Endothelial cell (in vitro differentiated cells): ENCODE measurements at regions not wholly inside any gene's neighbourhood (a gene's known extent, or its start where the extent isn't known, plus 50 kb on each side); places are given as distances from the start of the nearest gene placed in this dataset.

Experiments
- DNase-seq: peaks from one replicate; pipeline ENCODE4 v3.0.0; 2021; ENCODE audit warnings: low spot score
- H3K27ac Mint-ChIP-seq: one replicate; pipeline ENCODE4 v1.8.0; 2021; ENCODE audit warnings: mixed read lengths, inconsistent platforms; ENCODE audit not compliant: unreplicated experiment
- H3K27me3 Mint-ChIP-seq: one replicate; pipeline ENCODE4 v1.8.0; 2021; ENCODE audit warnings: mild to moderate bottlenecking, moderate library complexity, mixed read lengths, inconsistent platforms; ENCODE audit not compliant: unreplicated experiment
- H3K36me3 Mint-ChIP-seq: one replicate; pipeline ENCODE4 v1.8.0; 2021; ENCODE audit warnings: mild to moderate bottlenecking, low read depth, mixed read lengths, inconsistent platforms; ENCODE audit not compliant: unreplicated experiment
- H3K4me1 Mint-ChIP-seq: one replicate; pipeline ENCODE4 v1.8.0; 2021; ENCODE audit warnings: mild to moderate bottlenecking, mixed read lengths, inconsistent platforms; ENCODE audit not compliant: unreplicated experiment
- H3K4me3 Mint-ChIP-seq: one replicate; pipeline ENCODE4 v1.8.0; 2021; ENCODE audit warnings: mild to moderate bottlenecking, mixed read lengths, inconsistent platforms; ENCODE audit not compliant: unreplicated experiment
- H3K9me3 Mint-ChIP-seq: one replicate; pipeline ENCODE4 v1.8.0; 2021; ENCODE audit warnings: mixed read lengths, inconsistent platforms; ENCODE audit not compliant: unreplicated experiment
- TF ChIP-seq, protein P1 (sequence below): fragments of 200-600 bp; sonication (generic); IDR thresholded peaks from one replicate; pipeline ENCODE4 v1.5.0; 2021; ENCODE audit warnings: antibody characterized with exemption; ENCODE audit not compliant: unreplicated experiment

DNA sequence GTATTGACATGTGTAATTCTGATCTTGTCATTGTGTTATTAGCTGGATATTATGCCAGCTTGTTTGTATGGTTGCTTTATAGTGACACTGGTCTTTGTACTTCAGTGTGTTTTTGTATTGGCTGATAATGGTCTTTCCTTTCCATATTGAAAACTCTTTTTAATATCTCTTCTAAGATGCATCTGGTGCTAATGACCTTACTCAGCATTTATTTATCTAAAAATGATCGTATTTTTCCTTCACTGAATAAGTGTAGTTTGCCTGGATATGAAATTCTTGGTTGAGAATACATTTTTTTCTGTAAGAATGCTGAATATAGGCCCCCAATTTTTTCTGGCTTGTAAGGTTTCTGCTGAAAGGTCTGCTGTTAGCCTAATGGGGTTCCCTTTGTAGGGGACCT, 465.5 kb upstream of the TMPRSS15 start:
- no peaks in the 10 kb centered on the region for H3K9me3 Mint-ChIP-seq
- no peak for DNase-seq
- no peaks in the 10 kb centered on the region for H3K27me3 Mint-ChIP-seq
- no peak overlapping the region for H3K27ac Mint-ChIP-seq
- H3K4me1 Mint-ChIP-seq, result no peaks in the 10 kb centered on the region
- TF ChIP-seq, protein P1, sequence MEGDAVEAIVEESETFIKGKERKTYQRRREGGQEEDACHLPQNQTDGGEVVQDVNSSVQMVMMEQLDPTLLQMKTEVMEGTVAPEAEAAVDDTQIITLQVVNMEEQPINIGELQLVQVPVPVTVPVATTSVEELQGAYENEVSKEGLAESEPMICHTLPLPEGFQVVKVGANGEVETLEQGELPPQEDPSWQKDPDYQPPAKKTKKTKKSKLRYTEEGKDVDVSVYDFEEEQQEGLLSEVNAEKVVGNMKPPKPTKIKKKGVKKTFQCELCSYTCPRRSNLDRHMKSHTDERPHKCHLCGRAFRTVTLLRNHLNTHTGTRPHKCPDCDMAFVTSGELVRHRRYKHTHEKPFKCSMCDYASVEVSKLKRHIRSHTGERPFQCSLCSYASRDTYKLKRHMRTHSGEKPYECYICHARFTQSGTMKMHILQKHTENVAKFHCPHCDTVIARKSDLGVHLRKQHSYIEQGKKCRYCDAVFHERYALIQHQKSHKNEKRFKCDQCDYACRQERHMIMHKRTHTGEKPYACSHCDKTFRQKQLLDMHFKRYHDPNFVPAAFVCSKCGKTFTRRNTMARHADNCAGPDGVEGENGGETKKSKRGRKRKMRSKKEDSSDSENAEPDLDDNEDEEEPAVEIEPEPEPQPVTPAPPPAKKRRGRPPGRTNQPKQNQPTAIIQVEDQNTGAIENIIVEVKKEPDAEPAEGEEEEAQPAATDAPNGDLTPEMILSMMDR, result no peak
- no peaks in the 10 kb centered on the region for H3K36me3 Mint-ChIP-seq
- H3K4me3 Mint-ChIP-seq, result no peak overlapping the region

DNA sequence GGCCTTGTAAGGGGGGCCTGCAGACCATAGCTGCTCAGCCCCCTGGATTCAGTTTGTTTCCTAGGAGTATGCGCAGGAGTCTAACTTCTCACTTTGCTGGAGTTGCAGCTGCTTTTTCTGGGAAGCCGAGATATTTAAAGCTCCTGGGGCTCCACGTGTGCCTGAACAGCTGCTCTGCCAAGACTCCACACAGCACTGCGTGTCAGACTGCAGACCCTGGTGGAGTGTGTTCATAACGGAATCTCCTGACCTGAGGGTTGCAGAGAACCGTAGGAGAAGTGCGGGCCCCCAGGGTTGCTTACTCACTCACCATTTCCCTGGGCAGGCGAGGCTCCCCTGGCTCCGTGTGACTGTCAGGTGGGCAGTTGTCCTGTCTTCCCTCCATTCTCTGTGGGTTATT, 474.3 kb upstream of the TMPRSS15 start:
- no peaks in the 10 kb centered on the region for H3K4me1 Mint-ChIP-seq
- H3K36me3 Mint-ChIP-seq, result peaks cover 9% of the 10 kb centered on the region
- peaks cover 14% of the 10 kb centered on the region for H3K9me3 Mint-ChIP-seq
- peaks cover 9% of the 10 kb centered on the region for H3K27me3 Mint-ChIP-seq
- TF ChIP-seq, protein P1, result no peak
- no peak overlapping the region for H3K27ac Mint-ChIP-seq
- H3K4me3 Mint-ChIP-seq, result no peak overlapping the region
- no peak for DNase-seq

DNA sequence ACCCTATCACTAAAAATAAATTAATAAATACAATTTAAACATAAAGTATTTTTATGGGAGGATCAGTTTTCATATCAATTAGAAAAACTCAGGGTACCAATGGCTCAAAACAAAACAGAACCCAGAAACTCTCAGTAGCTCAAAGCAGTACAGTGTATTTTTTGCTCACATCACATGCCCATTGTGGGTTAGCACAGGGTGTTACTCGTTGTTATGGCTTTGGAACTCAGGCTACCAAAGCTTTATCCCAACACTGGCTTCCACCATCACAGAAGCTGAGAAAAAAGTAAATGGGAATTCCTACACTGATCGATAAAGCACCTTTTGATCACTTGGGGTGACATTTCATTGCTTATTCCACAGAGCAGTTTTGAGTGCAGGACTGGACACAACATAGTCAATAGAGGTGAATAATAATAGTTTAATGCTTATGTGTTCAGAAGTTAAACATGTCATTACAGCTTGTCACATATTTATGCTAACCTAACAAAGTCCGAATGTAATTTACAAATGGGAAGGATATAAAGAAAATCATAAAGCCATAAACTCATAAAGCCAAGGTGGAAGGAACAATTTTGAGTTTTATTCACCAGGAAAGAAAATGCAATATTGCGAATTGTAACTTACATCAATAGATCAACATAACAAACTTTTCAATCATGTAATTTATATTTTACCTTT, 484.5 kb upstream of the TMPRSS15 start:
- no peak for DNase-seq
- Mint-ChIP-seq H3K4me3 (no peak overlapping the region), H3K27ac (no peak overlapping the region), H3K4me1 (peaks cover 3% of the 10 kb centered on the region), H3K27me3 (no peaks in the 10 kb centered on the region), H3K9me3 (no peaks in the 10 kb centered on the region), H3K36me3 (no peaks in the 10 kb centered on the region)
- TF ChIP-seq, protein P1, result no peak

DNA sequence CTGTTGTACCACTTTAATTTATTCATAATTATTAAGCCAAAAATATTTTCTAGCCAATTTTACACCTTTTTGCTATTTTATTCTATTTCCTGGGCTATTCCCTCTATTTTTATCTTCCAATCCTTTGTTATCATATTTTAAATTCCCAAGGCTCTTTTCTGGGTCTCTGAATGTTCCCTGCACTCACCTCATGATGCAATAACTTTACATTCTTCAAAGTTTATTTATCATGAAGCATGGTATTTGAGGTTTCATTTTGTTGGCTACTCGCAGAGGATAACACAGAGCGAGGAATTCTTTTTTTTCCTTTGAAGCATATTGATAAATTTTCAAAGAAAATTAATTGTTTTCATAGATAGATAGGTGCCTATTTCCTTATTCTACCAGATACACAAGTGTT, 489.8 kb upstream of the TMPRSS15 start:
- TF ChIP-seq, protein P1, result no peak
- Mint-ChIP-seq H3K4me3 (no peak overlapping the region), H3K27ac (no peak overlapping the region), H3K27me3 (no peaks in the 10 kb centered on the region), H3K4me1 (peaks cover 3% of the 10 kb centered on the region), H3K9me3 (no peaks in the 10 kb centered on the region), H3K36me3 (no peaks in the 10 kb centered on the region)
- no peak for DNase-seq

DNA sequence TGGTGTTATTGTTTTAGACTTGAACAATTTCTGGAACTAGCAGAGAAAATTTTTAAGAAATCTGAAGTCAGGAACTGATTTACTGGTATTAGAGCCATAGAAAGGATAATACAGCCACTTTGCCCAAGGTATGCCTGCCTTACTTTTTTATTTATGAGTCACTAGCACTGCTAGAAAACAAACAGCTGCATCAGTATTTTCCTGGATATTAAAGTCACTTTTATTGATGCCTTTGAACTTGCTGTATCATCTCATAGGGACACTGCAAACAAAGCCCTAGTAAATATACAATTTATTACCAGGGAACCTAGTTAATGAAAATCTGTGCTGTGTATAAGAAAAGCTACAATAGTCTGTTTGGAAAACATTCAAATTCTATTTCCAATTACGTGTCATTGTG, 490.8 kb upstream of the TMPRSS15 start:
- Mint-ChIP-seq H3K4me3 (no peak overlapping the region), H3K36me3 (no peaks in the 10 kb centered on the region), H3K9me3 (no peaks in the 10 kb centered on the region), H3K27me3 (no peaks in the 10 kb centered on the region), H3K27ac (no peak overlapping the region), H3K4me1 (peaks cover 4% of the 10 kb centered on the region)
- no peak for DNase-seq
- TF ChIP-seq, protein P1, result no peak
